CD14-positive monocyte (primary cell): ENCODE measurements at regions not wholly inside any gene's neighbourhood (a gene's known extent, or its start where the extent isn't known, plus 50 kb on each side); places are given as distances from the start of the nearest gene placed in this dataset.

Experiments used
- DNase-seq, 3 donors: peaks; one replicate each; pipeline ENCODE4 v3.0.0-alpha.2; 2011 to 2022
- H2AFZ ChIP-seq: 2 replicates; pipeline ENCODE4 v1.6.0; 2012; ENCODE audit warnings: mild to moderate bottlenecking, low read depth, low read length, inconsistent platforms; ENCODE audit not compliant: insufficient read depth, poor library complexity, severe bottlenecking
- H3K27ac ChIP-seq, 2 donors: 1 replicate in 1 of 2; 2 replicates in 1 of 2; pipeline ENCODE4 v1.5.1; 2012 to 2013; ENCODE audit warnings: low read length in 2 of 2, control low read depth in 1 of 2, inconsistent platforms in 1 of 2, low read depth in 1 of 2, mild to moderate bottlenecking in 1 of 2
- H3K27me3 ChIP-seq, 2 donors: one replicate each; pipeline versions ENCODE4 v1.6.0 to v1.6.1; 2011 to 2013; ENCODE audit warnings: low read length in 2 of 2; ENCODE audit not compliant: control insufficient read depth in 2 of 2, insufficient read depth in 2 of 2
- H3K36me3 ChIP-seq, 2 donors: replicated peaks in 1 of 2; 1 replicate in 1 of 2; 2 replicates in 1 of 2; pipeline versions ENCODE4 v1.5.1 to v1.6.1; 2012 to 2013; ENCODE audit warnings: low read length in 2 of 2, control low read depth in 1 of 2, inconsistent platforms in 1 of 2, mild to moderate bottlenecking in 1 of 2; ENCODE audit not compliant: insufficient read depth in 2 of 2, control insufficient read depth in 1 of 2
- H3K4me1 ChIP-seq, 2 donors: 1 replicate in 1 of 2; 2 replicates in 1 of 2; pipeline versions ENCODE4 v1.5.1 to v1.6.1; 2012 to 2013; ENCODE audit warnings: low read length in 2 of 2, control low read depth in 1 of 2, inconsistent platforms in 1 of 2, mild to moderate bottlenecking in 1 of 2, moderate library complexity in 1 of 2; ENCODE audit not compliant: insufficient read depth in 2 of 2, control insufficient read depth in 1 of 2
- H3K4me2 ChIP-seq: replicated peaks from 2 replicates; pipeline ENCODE3; 2012; ENCODE audit warnings: low read length, moderate library complexity, mild to moderate bottlenecking; ENCODE audit not compliant: poor library complexity, severe bottlenecking; ENCODE audit errors: extremely low read depth
- H3K4me3 ChIP-seq, 3 experiments: fragments of 200-600 bp in 1 of 3; sonication (generic) in 1 of 3; replicated peaks in 1 of 3; 1 replicate in 2 of 3; 2 replicates in 1 of 3; pipeline ENCODE4 v1.5.1; 2011 to 2013; ENCODE audit warnings: low read length in 3 of 3, mild to moderate bottlenecking in 3 of 3, control low read depth in 2 of 3, low read depth in 2 of 3, inconsistent platforms in 1 of 3, moderate library complexity in 1 of 3
- H3K79me2 ChIP-seq: 2 replicates; pipeline ENCODE4 v1.6.0; 2012; ENCODE audit warnings: mild to moderate bottlenecking, control low read depth, inconsistent platforms, low read length, moderate library complexity; ENCODE audit not compliant: insufficient read depth
- H3K9ac ChIP-seq: 2 replicates; pipeline ENCODE4 v1.6.0; 2017; ENCODE audit warnings: low read length, mild to moderate bottlenecking; ENCODE audit not compliant: insufficient read depth, poor library complexity, severe bottlenecking
- H3K9me3 ChIP-seq, 2 donors: replicated peaks in 1 of 2; 1 replicate in 1 of 2; 2 replicates in 1 of 2; pipeline versions ENCODE4 v1.5.1 to v1.6.1; 2012 to 2013; ENCODE audit warnings: low read length in 2 of 2, control low read depth in 1 of 2; ENCODE audit not compliant: control insufficient read depth in 1 of 2, insufficient read depth in 1 of 2
- H4K20me1 ChIP-seq: 2 replicates; pipeline ENCODE4 v1.6.0; 2012; ENCODE audit warnings: mild to moderate bottlenecking, low read length, control low read depth, moderate library complexity; ENCODE audit not compliant: insufficient read depth
- H3K27ac Mint-ChIP-seq, 7 donors: one replicate each; pipeline ENCODE4 v1.8.0; 2020; ENCODE audit warnings: mild to moderate bottlenecking in 7 of 7, mixed read lengths in 7 of 7, moderate library complexity in 6 of 7, inconsistent platforms in 2 of 7
- H3K27me3 Mint-ChIP-seq, 3 donors: one replicate each; pipeline ENCODE4 v1.8.0; 2021 to 2022; ENCODE audit warnings: low read depth in 3 of 3, mild to moderate bottlenecking in 3 of 3, mixed read lengths in 3 of 3, moderate library complexity in 3 of 3, inconsistent platforms in 1 of 3
- H3K36me3 Mint-ChIP-seq, 2 donors: one replicate each; pipeline ENCODE4 v1.8.0; 2020; ENCODE audit warnings: mixed read lengths in 2 of 2, inconsistent platforms in 1 of 2, mild to moderate bottlenecking in 1 of 2
- H3K4me1 Mint-ChIP-seq: one replicate; pipeline ENCODE4 v1.8.0; 2020; ENCODE audit warnings: mild to moderate bottlenecking, mixed read lengths
- H3K4me3 Mint-ChIP-seq, 2 donors: one replicate each; pipeline ENCODE4 v1.8.0; 2020; ENCODE audit warnings: mild to moderate bottlenecking in 2 of 2, mixed read lengths in 2 of 2, moderate library complexity in 1 of 2
- H3K9me3 Mint-ChIP-seq, 7 donors: one replicate each; pipeline ENCODE4 v1.8.0; 2020 to 2022; ENCODE audit warnings: mixed read lengths in 7 of 7, mild to moderate bottlenecking in 6 of 7, moderate library complexity in 6 of 7, inconsistent platforms in 2 of 7
- WGBS: methylation state at CpG from one replicate; pipeline ENCODE4 v1.1.5; 2013; ENCODE audit warnings: missing lambda C conversion rate; ENCODE audit not compliant: insufficient coverage; 5-methylcytosine and 5-hydroxymethylcytosine counted together
- intact Hi-C, 2 donors: fragments of 100-400 bp; cut with micrococcal nuclease; formaldehyde crosslinking; loops; one replicate each; pipeline versions ENCODE4 v1.15.0 to v1.15.1; 2023
- TF ChIP-seq, protein P1 (sequence below): fragments of 200-600 bp; IDR thresholded peaks from one replicate; pipeline ENCODE4 v1.8.0; 2022; ENCODE audit warnings: antibody characterized with exemption, mild to moderate bottlenecking

DNA sequence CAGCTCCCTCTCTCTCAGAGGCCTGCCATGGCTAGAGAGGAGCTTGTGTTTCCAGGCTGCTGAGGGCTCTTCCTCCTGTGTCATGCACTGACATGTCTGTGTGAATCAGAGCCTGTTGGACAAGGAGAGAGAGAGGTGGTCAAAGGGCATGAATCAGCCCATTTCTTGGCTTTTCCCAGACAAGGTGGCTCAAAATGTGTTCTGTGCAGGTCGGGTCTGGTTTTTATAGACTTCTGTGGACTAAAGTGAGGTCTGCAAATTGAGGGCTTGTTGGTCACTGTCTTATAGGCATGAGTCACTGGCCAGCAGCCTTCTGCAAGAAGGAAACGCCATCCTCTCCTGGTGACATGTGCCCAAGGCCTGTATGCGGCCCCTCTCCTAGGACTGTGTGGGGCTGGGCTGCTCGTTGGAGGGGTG is 97.9 kb downstream of the FOXL1 start:
- peaks cover 4 to 16% (median 8%) of the 10 kb centered on the region in 3 donors for H3K27me3 Mint-ChIP-seq
- H3K9me3 ChIP-seq = no peaks in the 10 kb centered on the region
- no peaks in the 10 kb centered on the region for H4K20me1 ChIP-seq
- no peaks in the 10 kb centered on the region for H3K4me1 ChIP-seq
- no peaks in the 10 kb centered on the region for H3K36me3 Mint-ChIP-seq
- intact Hi-C loops = no loop called here
- no peak overlapping the region for H3K27ac ChIP-seq
- H3K79me2 ChIP-seq = no peaks in the 10 kb centered on the region
- 91% methylated on average over 3 of the region's 4 CpGs for WGBS
- TF ChIP-seq, protein P1, sequence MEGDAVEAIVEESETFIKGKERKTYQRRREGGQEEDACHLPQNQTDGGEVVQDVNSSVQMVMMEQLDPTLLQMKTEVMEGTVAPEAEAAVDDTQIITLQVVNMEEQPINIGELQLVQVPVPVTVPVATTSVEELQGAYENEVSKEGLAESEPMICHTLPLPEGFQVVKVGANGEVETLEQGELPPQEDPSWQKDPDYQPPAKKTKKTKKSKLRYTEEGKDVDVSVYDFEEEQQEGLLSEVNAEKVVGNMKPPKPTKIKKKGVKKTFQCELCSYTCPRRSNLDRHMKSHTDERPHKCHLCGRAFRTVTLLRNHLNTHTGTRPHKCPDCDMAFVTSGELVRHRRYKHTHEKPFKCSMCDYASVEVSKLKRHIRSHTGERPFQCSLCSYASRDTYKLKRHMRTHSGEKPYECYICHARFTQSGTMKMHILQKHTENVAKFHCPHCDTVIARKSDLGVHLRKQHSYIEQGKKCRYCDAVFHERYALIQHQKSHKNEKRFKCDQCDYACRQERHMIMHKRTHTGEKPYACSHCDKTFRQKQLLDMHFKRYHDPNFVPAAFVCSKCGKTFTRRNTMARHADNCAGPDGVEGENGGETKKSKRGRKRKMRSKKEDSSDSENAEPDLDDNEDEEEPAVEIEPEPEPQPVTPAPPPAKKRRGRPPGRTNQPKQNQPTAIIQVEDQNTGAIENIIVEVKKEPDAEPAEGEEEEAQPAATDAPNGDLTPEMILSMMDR = no peak
- H3K36me3 ChIP-seq = no peaks in the 10 kb centered on the region
- H2AFZ ChIP-seq = no peak overlapping the region
- no peaks in the 10 kb centered on the region for H3K27me3 ChIP-seq
- H3K9ac ChIP-seq = no peak overlapping the region
- no peak overlapping the region for H3K4me2 ChIP-seq
- no peak overlapping the region for H3K4me3 Mint-ChIP-seq
- no peak overlapping the region for H3K4me3 ChIP-seq
- DNase-seq = no peak
- H3K27ac Mint-ChIP-seq = no peak overlapping the region
- peaks cover 1 to 10% (median 3%) of the 10 kb centered on the region in 7 donors for H3K9me3 Mint-ChIP-seq
- H3K4me1 Mint-ChIP-seq = no peaks in the 10 kb centered on the region

DNA sequence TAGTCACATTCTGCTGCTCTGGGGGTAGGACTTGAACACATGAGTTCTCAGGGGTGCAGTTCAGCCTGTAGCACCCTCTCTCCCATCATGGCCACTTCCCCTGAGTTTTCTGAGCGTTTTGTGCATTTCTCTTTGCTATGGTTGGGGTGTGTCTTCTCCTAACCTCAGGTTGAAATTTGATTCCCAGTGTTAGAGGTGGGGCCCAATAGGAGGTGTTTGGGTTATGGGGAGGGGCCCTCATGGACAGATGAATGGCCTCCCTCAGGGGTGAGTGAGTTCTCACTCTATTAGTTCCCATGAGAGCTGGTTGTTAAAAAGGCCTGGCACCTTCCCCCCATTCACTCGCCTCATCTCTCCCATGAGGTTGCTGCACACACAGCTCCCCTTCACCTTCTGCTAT is 101.1 kb downstream of the FOXL1 start:
- no peak overlapping the region for H3K4me2 ChIP-seq
- no peak overlapping the region for H2AFZ ChIP-seq
- no peak overlapping the region for H3K4me3 ChIP-seq
- H3K9me3 ChIP-seq = no peaks in the 10 kb centered on the region
- WGBS = 71% methylated on average over 1 of the region's 2 CpGs
- Mint-ChIP-seq H3K4me1 (no peaks in the 10 kb centered on the region), H3K9me3 (peaks cover 1 to 12% (median 3%) of the 10 kb centered on the region in 7 donors), H3K4me3 (peak overlapping the region in 1 of 2 donors; percentile 17), H3K27me3 (peaks cover 9 to 24% (median 12%) of the 10 kb centered on the region in 3 donors), H3K27ac (no peak overlapping the region), H3K36me3 (no peaks in the 10 kb centered on the region)
- no peak overlapping the region for H3K27ac ChIP-seq
- no peak overlapping the region for H3K9ac ChIP-seq
- DNase-seq = no peak
- H3K79me2 ChIP-seq = no peaks in the 10 kb centered on the region
- H3K4me1 ChIP-seq = no peaks in the 10 kb centered on the region
- H3K36me3 ChIP-seq = no peaks in the 10 kb centered on the region
- no peaks in the 10 kb centered on the region for H4K20me1 ChIP-seq
- intact Hi-C loops = no loop called here
- no peaks in the 10 kb centered on the region for H3K27me3 ChIP-seq
- TF ChIP-seq, protein P1 = no peak
